H1 (cell line): ENCODE measurements at regions not wholly inside any gene's neighbourhood (a gene's known extent, or its start where the extent isn't known, plus 50 kb on each side); places are given as distances from the start of the nearest gene placed in this dataset.

Experiments
- ASH2L ChIP-seq: fragments of 200-600, 300-600 bp; sonication (generic); IDR thresholded peaks from one replicate; pipeline ENCODE4 v1.7.1; 2017; ENCODE audit warnings: low read length
- BRCA1 ChIP-seq: IDR thresholded peaks from 2 replicates; pipeline ENCODE4 v1.6.1; 2012; ENCODE audit warnings: low read depth, low read length, improper control_type of control experiment
- CTBP2 ChIP-seq: IDR thresholded peaks from 2 replicates; pipeline ENCODE4 v1.7.0; 2011; ENCODE audit warnings: borderline replicate concordance, mild to moderate bottlenecking, moderate library complexity, mixed read lengths, low read length; ENCODE audit not compliant: insufficient read depth, insufficient read length
- EGR1 ChIP-seq: IDR thresholded peaks from 2 replicates; pipeline ENCODE4 v1.6.1; 2011; ENCODE audit warnings: low read depth, low read length, borderline replicate concordance
- JUND ChIP-seq: IDR thresholded peaks from 2 replicates; pipeline ENCODE4 v1.6.1; 2011; ENCODE audit warnings: mild to moderate bottlenecking, improper control_type of control experiment, low read length
- POU5F1 ChIP-seq: IDR thresholded peaks from 2 replicates; pipeline ENCODE4 v1.6.1; 2011; ENCODE audit warnings: low read depth, mild to moderate bottlenecking, low read length, moderate library complexity
- SRF ChIP-seq: IDR thresholded peaks from 2 replicates; pipeline ENCODE4 v1.6.1; 2011; ENCODE audit warnings: mild to moderate bottlenecking, low read depth, low read length, moderate library complexity
- TAF7 ChIP-seq: optimal IDR thresholded peaks from 2 replicates; pipeline ENCODE3; 2011; ENCODE audit warnings: low read depth, mild to moderate bottlenecking, inconsistent platforms, low read length, moderate library complexity, borderline replicate concordance
- USF2 ChIP-seq: IDR thresholded peaks from 2 replicates; pipeline ENCODE4 v1.6.1; 2011; ENCODE audit warnings: low read length, improper control_type of control experiment

- TF ChIP-seq USF2, result no peak
- TF ChIP-seq TAF7, result no peak
- no peak for TF ChIP-seq CTBP2
- TF ChIP-seq EGR1, result no peak
- TF ChIP-seq BRCA1, result no peak
- TF ChIP-seq POU5F1, result no peak
- TF ChIP-seq SRF, result no peak
- TF ChIP-seq JUND, result no peak
- no peak for TF ChIP-seq ASH2L
Observed at GRCh38 chr4:4693258-4693657, 151.4 kb upstream of the STX18 start (continued).
